Fibroblast of pulmonary artery (primary cell): ENCODE measurements at regions not wholly inside any gene's neighbourhood (a gene's known extent, or its start where the extent isn't known, plus 50 kb on each side); places are given as distances from the start of the nearest gene placed in this dataset.

Experiments
- DNase-seq: peaks from one replicate; pipeline ENCODE4 v3.0.0-alpha.2; 2010; ENCODE audit warnings: low read depth
- H3K4me3 ChIP-seq: replicated peaks from 2 replicates; pipeline ENCODE4 v1.5.1; 2011; ENCODE audit warnings: low read depth, mild to moderate bottlenecking, control low read depth, low read length, moderate library complexity
- TF ChIP-seq, protein P1 (sequence below): IDR thresholded peaks from 2 replicates; pipeline ENCODE4 v1.5.1; 2011; ENCODE audit warnings: mild to moderate bottlenecking, control low read depth, low read length, inconsistent platforms; ENCODE audit errors: missing control alignments

GRCh38 chrX:25131055-25131454, 115.3 kb upstream of the ARX start:
- no peak overlapping the region for H3K4me3 ChIP-seq
- TF ChIP-seq, protein P1, sequence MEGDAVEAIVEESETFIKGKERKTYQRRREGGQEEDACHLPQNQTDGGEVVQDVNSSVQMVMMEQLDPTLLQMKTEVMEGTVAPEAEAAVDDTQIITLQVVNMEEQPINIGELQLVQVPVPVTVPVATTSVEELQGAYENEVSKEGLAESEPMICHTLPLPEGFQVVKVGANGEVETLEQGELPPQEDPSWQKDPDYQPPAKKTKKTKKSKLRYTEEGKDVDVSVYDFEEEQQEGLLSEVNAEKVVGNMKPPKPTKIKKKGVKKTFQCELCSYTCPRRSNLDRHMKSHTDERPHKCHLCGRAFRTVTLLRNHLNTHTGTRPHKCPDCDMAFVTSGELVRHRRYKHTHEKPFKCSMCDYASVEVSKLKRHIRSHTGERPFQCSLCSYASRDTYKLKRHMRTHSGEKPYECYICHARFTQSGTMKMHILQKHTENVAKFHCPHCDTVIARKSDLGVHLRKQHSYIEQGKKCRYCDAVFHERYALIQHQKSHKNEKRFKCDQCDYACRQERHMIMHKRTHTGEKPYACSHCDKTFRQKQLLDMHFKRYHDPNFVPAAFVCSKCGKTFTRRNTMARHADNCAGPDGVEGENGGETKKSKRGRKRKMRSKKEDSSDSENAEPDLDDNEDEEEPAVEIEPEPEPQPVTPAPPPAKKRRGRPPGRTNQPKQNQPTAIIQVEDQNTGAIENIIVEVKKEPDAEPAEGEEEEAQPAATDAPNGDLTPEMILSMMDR, result no peak
- no peak for DNase-seq

- no peak overlapping the region for H3K4me3 ChIP-seq
- DNase-seq, result no peak
- TF ChIP-seq, protein P1, result no peak
Observed at GRCh38 chrX:25130619-25131018, 114.9 kb upstream of the ARX start.

DNA sequence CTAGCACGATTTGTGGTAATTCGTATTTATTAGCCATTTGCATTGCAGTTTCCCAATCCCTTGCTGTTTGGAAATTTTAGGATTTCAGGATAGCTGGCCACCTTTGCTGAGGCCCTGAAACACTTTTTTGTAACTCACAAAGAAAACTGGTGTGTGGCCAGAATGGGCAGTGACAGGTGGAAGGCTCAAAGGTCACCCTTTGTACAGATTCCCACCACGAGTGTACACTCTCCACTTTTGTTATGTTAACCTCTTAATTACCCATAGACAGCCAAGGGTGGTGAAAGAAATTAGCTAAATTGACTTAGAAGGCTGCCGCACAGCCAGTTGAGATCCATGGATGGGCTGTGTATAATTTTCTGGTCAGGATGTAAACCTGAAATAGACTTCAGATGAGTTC, 109.7 kb upstream of the ARX start:
- no peak overlapping the region for H3K4me3 ChIP-seq
- no peak for DNase-seq
- TF ChIP-seq, protein P1, result no peak

GRCh38 chrX:25124391-25124790, 108.6 kb upstream of the ARX start:
- H3K4me3 ChIP-seq, result no peak overlapping the region
- TF ChIP-seq, protein P1, result no peak
- no peak for DNase-seq

DNA sequence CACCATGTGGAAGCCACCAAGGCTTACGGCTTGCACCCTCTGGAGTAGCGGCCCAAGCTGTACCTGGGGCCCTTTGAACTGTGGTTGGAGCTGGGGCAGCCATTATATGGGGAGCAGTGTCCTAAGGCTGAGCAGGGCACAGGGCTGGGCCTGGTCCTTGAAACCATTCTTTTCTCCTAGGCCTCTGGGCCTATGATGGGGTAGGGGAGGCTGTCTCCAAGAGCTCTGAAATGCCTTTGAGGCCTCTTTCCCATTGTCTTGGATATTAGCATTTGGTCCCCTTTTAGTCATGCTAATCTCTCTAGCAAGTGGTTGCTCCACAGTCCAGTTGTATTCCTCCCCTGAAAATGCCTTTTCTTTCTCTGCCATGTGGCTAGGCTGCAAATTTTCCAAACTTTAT, 96.4 kb upstream of the ARX start:
- H3K4me3 ChIP-seq, result no peak overlapping the region
- TF ChIP-seq, protein P1, result no peak
- no peak for DNase-seq

DNA sequence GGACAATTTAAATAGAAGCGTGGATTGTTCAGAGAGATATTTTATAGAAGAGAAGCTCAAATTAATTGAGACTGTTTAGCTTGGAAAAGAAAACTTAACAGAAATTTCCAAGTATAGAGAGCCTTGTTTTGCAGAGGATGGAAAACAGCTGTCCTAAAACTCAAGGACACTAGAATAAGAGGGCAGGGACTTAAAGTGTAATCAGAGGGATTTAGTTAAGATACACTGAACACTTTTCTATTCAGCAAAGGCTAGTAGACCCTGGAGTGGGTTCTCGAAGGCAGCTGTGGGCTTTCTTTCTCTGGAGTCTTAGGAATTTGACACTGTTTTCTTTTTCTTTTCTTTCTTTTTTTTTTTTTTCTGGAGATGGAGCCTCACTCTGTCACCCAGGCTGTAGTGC, 92.7 kb upstream of the ARX start:
- TF ChIP-seq, protein P1, result no peak
- no peak for DNase-seq
- no peak overlapping the region for H3K4me3 ChIP-seq

DNA sequence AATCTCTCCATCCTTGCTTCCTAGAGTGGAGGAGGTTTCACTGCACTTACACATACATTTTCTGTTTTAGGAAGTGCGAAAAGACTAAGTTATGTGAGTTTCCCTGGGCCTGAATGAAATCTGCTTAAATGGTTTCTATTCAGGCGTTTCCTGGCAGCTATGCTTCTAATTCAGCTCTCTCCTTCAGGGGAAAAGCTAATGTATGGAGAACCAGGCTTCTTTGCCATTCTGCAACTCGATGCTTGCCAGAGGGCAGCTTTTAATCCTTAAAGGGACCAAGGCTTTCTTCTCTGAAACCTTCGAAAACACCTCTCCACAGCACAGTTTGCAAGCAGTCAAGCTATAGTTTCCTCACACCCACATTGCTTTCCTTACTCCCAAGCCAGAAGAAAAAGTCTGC, 89.5 kb upstream of the ARX start:
- H3K4me3 ChIP-seq, result no peak overlapping the region
- TF ChIP-seq, protein P1, result no peak
- DNase-seq, result no peak
